HepG2 (cell line): ENCODE measurements at regions not wholly inside any gene's neighbourhood (a gene's known extent, or its start where the extent isn't known, plus 50 kb on each side); places are given as distances from the start of the nearest gene placed in this dataset.

Experiments
- ATAC-seq: fragments of 200-7000 bp; cut with Tn5 transposase; 3 replicates; pipeline ENCODE4 v1.9.1; 2020; ENCODE audit warnings: mild to moderate bottlenecking, moderate library complexity
- BruUV-seq: library from RNA; stranded (reverse); fragments of 400-500 nt; replicated peaks from 2 replicates; lab custom pipeline; 2021; lab: Mats Ljungman, UMichigan
- CTCF ChIA-PET: fragments of 300-600 bp; formaldehyde crosslinking; extraction: SDS; loops from one replicate; lab custom pipeline; 2021; ENCODE audit warnings: low total read pairs, inconsistent platforms, low intra/inter-chr PET ratio; lab: Yijun Ruan, JAX
- POLR2A ChIA-PET: fragments of 350-600 bp; sonication (Branson Sonifier 250); formaldehyde crosslinking; loops from one replicate; lab custom pipeline; 2020; ENCODE audit warnings: antibody characterized with exemption, inconsistent platforms; lab: Yijun Ruan, JAX
- DNase-seq: peaks from one replicate; pipeline ENCODE4 v3.0.0-alpha.2; 2015; ENCODE audit warnings: low spot score
- FAIRE-seq: peaks from 3 replicates; lab custom pipeline; 2011; peaks lifted over from hg19 to GRCh38; lab: Jason Lieb, UNC
- H2AFZ ChIP-seq: one replicate; pipeline ENCODE4 v1.6.1; 2011; ENCODE audit warnings: low read length, inconsistent platforms
- H3K27ac ChIP-seq: fragments of 300-600 bp; 3 replicates; pipeline ENCODE4 v1.8.0; 2011; ENCODE audit warnings: mixed run types, mild to moderate bottlenecking, mixed read lengths, low read length, inconsistent platforms; ENCODE audit not compliant: insufficient read depth; ENCODE audit errors: extremely low read length
- H3K27me3 ChIP-seq, 2 experiments: fragments of 200-600 bp in 1 of 2; 2 replicates in 1 of 2; 3 replicates in 1 of 2; pipeline versions ENCODE4 v1.6.0 to v1.8.0; 2011; ENCODE audit warnings: low read length in 2 of 2, mild to moderate bottlenecking in 2 of 2, moderate library complexity in 2 of 2, inconsistent platforms in 1 of 2; ENCODE audit not compliant: insufficient read depth in 2 of 2, control insufficient read depth in 1 of 2
- H3K36me3 ChIP-seq, 2 experiments: fragments of 200-600 bp in 1 of 2; replicated peaks in 1 of 2; 2 replicates in 1 of 2; 3 replicates in 1 of 2; pipeline versions ENCODE4 v1.5.1 to v1.8.0; 2011; ENCODE audit warnings: low read length in 2 of 2, inconsistent platforms in 1 of 2; ENCODE audit not compliant: insufficient read depth in 2 of 2, control insufficient read depth in 1 of 2
- H3K4me1 ChIP-seq: 2 replicates; pipeline ENCODE4 v1.5.1; 2012; ENCODE audit warnings: low read length, inconsistent platforms; ENCODE audit not compliant: insufficient read depth
- H3K4me2 ChIP-seq: 2 replicates; pipeline ENCODE4 v1.6.0; 2011; ENCODE audit warnings: low read depth, low read length, inconsistent platforms
- H3K4me3 ChIP-seq, 3 experiments: fragments of 200-600 bp in 1 of 3; sonication (generic), shearing (Covaris generic) in 1 of 3; replicated peaks in 1 of 3; 2 replicates each; pipeline ENCODE4 v1.5.1; 2011 to 2016; ENCODE audit warnings: low read length in 3 of 3, inconsistent platforms in 2 of 3, low read depth in 2 of 3, mild to moderate bottlenecking in 2 of 3, control low read depth in 1 of 3, mixed read lengths in 1 of 3; ENCODE audit not compliant: insufficient read depth in 1 of 3
- H3K79me2 ChIP-seq: one replicate; pipeline ENCODE4 v1.6.1; 2011; ENCODE audit warnings: low read length, inconsistent platforms; ENCODE audit not compliant: insufficient read depth
- H3K9ac ChIP-seq: 2 replicates; pipeline ENCODE4 v1.6.0; 2011; ENCODE audit warnings: mild to moderate bottlenecking, low read depth, low read length, inconsistent platforms; ENCODE audit not compliant: insufficient read depth
- H3K9me3 ChIP-seq: 2 replicates; pipeline ENCODE4 v1.5.1; 2012; ENCODE audit warnings: mild to moderate bottlenecking, low read length
- H4K20me1 ChIP-seq: 2 replicates; pipeline ENCODE4 v1.6.0; 2011; ENCODE audit warnings: inconsistent platforms, mild to moderate bottlenecking, low read length, moderate library complexity; ENCODE audit not compliant: insufficient read depth
- HOXD1 ChIP-seq: sonication (generic); formaldehyde crosslinking; IDR thresholded peaks from 2 replicates; pipeline ENCODE4 v1.5.0; 2020; ENCODE audit warnings: missing genetic modification reagents
- POGK ChIP-seq: sonication (generic); formaldehyde crosslinking; conservative IDR thresholded peaks from 2 replicates; pipeline ENCODE4 v1.8.0; 2022; ENCODE audit warnings: mild to moderate bottlenecking, moderate library complexity, missing genetic modification reagents
- POGZ ChIP-seq: sonication (generic); formaldehyde crosslinking; IDR thresholded peaks from 2 replicates; pipeline ENCODE4 v1.4.0; 2020; ENCODE audit warnings: mild to moderate bottlenecking, missing genetic modification reagents
- XRCC5 ChIP-seq: fragments of 200-400 bp; formaldehyde crosslinking; optimal IDR thresholded peaks from 2 replicates; pipeline ENCODE3; 2017; ENCODE audit warnings: mild to moderate bottlenecking, low read length
- WGBS: methylation state at CpG from one replicate; pipeline ENCODE4 v1.1.6; 2017; ENCODE audit warnings: low lambda C conversion rate; 5-methylcytosine and 5-hydroxymethylcytosine counted together
- in situ Hi-C: cut with HindIII; loops from 2 replicates; pipeline ENCODE4 v1.10.0; 2017; ENCODE audit warnings: low pct_unique_long_range_greater_than_20kb; ENCODE audit not compliant: extremely low pct_ligation_motif_present
- intact Hi-C: fragments of 100-400 bp; cut with micrococcal nuclease; formaldehyde crosslinking; loops from one replicate; pipeline ENCODE4 v1.10.0; 2022; ENCODE audit not compliant: unreplicated experiment
- TF ChIP-seq, protein P1 (sequence below): sonication (generic); formaldehyde crosslinking; IDR thresholded peaks from 2 replicates; pipeline ENCODE4 v1.5.1; 2020; ENCODE audit warnings: mild to moderate bottlenecking, missing genetic modification reagents, moderate library complexity

- no peak for TF ChIP-seq POGZ
Measured at GRCh38 chr1:187051618-187052232, 223.0 kb downstream of the PLA2G4A start (continued).

DNA sequence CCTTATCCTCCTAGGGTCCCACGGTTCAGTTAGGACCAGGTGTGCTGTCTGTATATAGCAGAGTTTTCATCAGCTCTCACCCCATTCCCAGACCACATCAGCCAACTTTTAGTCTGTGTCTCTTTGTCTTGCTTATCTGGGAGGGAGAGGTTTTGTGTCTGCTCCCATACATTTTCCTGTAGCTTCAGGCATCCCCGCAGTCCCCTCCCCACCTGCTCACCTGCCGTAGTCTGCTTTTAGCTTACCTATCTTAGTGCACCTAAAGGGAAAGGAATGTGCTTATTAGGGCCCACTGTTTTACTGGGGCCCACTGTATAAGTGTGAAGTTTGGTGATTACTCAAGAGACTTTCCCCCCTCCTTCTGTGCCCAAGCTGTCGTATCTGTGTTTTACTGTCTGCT, 225.1 kb downstream of the PLA2G4A start:
- 0% methylated on average over 4 of the region's 4 CpGs for WGBS
- POLR2A ChIA-PET: no interaction called here
- no peak for FAIRE-seq

More for the DNA sequence above, 225.1 kb downstream of the PLA2G4A start:
- CTCF ChIA-PET: no interaction called here
- Histone ChIP-seq H3K4me2 (no peak overlapping the region), H3K9ac (no peak overlapping the region), H3K4me3 (no peak overlapping the region), H3K9me3 (no peaks in the 10 kb centered on the region), H3K79me2 (no peaks in the 10 kb centered on the region), H3K27me3 (no peaks in the 10 kb centered on the region), H2AFZ (no peak overlapping the region), H3K36me3 (no peaks in the 10 kb centered on the region), H4K20me1 (no peaks in the 10 kb centered on the region), H3K4me1 (no peaks in the 10 kb centered on the region), H3K27ac (no peak overlapping the region)
- intact Hi-C loops: loop anchor here (10.0 kb wide), 1 partner anchor 211 kb away; no protein-coding TSS in a partner anchor
- no peak for TF ChIP-seq HOXD1 (CRISPR knock-in tag)
- TF ChIP-seq, protein P1, sequence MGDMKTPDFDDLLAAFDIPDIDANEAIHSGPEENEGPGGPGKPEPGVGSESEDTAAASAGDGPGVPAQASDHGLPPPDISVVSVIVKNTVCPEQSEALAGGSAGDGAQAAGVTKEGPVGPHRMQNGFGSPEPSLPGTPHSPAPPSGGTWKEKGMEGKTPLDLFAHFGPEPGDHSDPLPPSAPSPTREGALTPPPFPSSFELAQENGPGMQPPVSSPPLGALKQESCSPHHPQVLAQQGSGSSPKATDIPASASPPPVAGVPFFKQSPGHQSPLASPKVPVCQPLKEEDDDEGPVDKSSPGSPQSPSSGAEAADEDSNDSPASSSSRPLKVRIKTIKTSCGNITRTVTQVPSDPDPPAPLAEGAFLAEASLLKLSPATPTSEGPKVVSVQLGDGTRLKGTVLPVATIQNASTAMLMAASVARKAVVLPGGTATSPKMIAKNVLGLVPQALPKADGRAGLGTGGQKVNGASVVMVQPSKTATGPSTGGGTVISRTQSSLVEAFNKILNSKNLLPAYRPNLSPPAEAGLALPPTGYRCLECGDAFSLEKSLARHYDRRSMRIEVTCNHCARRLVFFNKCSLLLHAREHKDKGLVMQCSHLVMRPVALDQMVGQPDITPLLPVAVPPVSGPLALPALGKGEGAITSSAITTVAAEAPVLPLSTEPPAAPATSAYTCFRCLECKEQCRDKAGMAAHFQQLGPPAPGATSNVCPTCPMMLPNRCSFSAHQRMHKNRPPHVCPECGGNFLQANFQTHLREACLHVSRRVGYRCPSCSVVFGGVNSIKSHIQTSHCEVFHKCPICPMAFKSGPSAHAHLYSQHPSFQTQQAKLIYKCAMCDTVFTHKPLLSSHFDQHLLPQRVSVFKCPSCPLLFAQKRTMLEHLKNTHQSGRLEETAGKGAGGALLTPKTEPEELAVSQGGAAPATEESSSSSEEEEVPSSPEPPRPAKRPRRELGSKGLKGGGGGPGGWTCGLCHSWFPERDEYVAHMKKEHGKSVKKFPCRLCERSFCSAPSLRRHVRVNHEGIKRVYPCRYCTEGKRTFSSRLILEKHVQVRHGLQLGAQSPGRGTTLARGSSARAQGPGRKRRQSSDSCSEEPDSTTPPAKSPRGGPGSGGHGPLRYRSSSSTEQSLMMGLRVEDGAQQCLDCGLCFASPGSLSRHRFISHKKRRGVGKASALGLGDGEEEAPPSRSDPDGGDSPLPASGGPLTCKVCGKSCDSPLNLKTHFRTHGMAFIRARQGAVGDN (CRISPR knock-in tag): no peak
- no peak for TF ChIP-seq POGK
- no peak for TF ChIP-seq XRCC5
- ATAC-seq (no peak), DNase-seq (no peak)
- in situ Hi-C loops: no loop called here
- BruUV-seq: no TSS peak
